PC-9 (cell line): ENCODE measurements at regions not wholly inside any gene's neighbourhood (a gene's known extent, or its start where the extent isn't known, plus 50 kb on each side); places are given as distances from the start of the nearest gene placed in this dataset.

Experiments
- EZH2 ChIP-seq: fragments of 200-600 bp; sonication (generic); IDR thresholded peaks from 2 replicates; pipeline ENCODE4 v1.8.0; 2017; ENCODE audit warnings: antibody characterized with exemption, low read depth
- TF ChIP-seq, protein P1 (sequence below): fragments of 200-600 bp; sonication (generic); conservative IDR thresholded peaks from 2 replicates; pipeline ENCODE4 v1.6.1; 2017; ENCODE audit warnings: mixed run types, antibody characterized with exemption, mild to moderate bottlenecking, moderate library complexity

DNA sequence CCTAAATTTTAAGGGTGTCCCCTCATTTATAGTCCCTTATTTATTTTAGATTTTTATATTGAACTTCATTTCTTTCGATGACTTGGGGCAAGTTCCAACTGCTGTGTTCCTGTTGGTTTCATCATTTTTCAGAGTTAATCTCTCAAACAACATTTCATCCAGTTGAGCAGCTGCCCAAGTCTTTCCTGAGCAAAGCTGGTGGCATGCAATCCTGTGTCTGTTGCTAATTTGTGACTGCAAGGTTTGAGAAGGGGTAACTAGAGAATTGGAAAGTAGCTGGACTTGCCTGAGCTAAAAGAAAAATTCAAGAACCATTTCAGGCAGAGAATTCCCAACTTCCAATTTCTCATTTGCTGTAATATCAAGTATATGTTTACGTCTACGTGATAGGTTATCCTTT, 881.5 kb upstream of the SLC35B3 start:
- TF ChIP-seq, protein P1, sequence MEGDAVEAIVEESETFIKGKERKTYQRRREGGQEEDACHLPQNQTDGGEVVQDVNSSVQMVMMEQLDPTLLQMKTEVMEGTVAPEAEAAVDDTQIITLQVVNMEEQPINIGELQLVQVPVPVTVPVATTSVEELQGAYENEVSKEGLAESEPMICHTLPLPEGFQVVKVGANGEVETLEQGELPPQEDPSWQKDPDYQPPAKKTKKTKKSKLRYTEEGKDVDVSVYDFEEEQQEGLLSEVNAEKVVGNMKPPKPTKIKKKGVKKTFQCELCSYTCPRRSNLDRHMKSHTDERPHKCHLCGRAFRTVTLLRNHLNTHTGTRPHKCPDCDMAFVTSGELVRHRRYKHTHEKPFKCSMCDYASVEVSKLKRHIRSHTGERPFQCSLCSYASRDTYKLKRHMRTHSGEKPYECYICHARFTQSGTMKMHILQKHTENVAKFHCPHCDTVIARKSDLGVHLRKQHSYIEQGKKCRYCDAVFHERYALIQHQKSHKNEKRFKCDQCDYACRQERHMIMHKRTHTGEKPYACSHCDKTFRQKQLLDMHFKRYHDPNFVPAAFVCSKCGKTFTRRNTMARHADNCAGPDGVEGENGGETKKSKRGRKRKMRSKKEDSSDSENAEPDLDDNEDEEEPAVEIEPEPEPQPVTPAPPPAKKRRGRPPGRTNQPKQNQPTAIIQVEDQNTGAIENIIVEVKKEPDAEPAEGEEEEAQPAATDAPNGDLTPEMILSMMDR: no peak
- TF ChIP-seq EZH2: no peak
